ENCODE measurements at regions not wholly inside any gene's neighbourhood (a gene's known extent, or its start where the extent isn't known, plus 50 kb on each side); places are given as distances from the start of the nearest gene placed in this dataset.

- Histone ChIP-seq H3K27me3 (ENCODE audit: insufficient read depth, low read depth) (no peaks in the 10 kb centered on the region), H2AFZ (ENCODE audit: low read depth) (no peak overlapping the region), H3K4me2 (no peak overlapping the region), H4K20me1 (ENCODE audit: insufficient read depth) (no peaks in the 10 kb centered on the region), H3K27ac (no peak overlapping the region), H3K4me1 (ENCODE audit: low read depth, poor library complexity, severe bottlenecking) (no peaks in the 10 kb centered on the region), H3K36me3 (ENCODE audit: insufficient read depth) (no peaks in the 10 kb centered on the region), H3K9ac (no peak overlapping the region), H3K4me3 (IDR thresholded peaks at IDR 0.05; ENCODE audit: insufficient read depth, low read depth, low read length) (no peak overlapping the region), H3K79me2 (ENCODE audit: insufficient read depth, low read depth) (no peaks in the 10 kb centered on the region)
- no peak for TF ChIP-seq CTCF (conservative IDR thresholded peaks at IDR 0.05; ENCODE audit: low read depth, low read length)
These were observed 271.2 kb downstream of the FBXO8 start for GRCh38 chr4:174012135-174012885.

DNA sequence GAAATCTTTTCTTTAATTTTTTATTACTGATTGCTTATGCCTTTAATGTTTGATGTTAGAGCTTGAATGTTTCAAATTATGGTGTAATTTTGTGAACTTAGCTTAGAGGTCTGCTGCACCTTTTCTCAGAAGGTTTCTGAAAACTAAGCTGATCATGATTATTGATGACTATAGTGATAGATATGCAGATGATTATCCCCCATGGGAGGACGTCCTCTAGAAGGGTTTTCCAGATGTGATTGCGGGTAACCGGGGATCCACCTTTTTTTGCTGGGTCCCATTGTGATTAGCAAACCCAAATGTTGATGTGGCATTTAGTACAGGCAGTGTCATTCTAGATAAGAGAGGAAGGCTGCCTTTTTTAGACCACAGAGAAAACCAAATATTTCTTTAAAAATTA lies 272.9 kb downstream of the FBXO8 start:
- Histone ChIP-seq H3K4me3 (IDR thresholded peaks at IDR 0.05; ENCODE audit: insufficient read depth, low read depth, low read length) (no peak overlapping the region), H3K4me1 (ENCODE audit: low read depth, poor library complexity, severe bottlenecking) (no peaks in the 10 kb centered on the region), H3K4me2 (no peak overlapping the region), H3K27ac (no peak overlapping the region), H3K79me2 (ENCODE audit: insufficient read depth, low read depth) (no peaks in the 10 kb centered on the region), H3K9ac (no peak overlapping the region), H4K20me1 (ENCODE audit: insufficient read depth) (no peaks in the 10 kb centered on the region), H2AFZ (ENCODE audit: low read depth) (no peak overlapping the region), H3K27me3 (ENCODE audit: insufficient read depth, low read depth) (no peaks in the 10 kb centered on the region), H3K36me3 (ENCODE audit: insufficient read depth) (no peaks in the 10 kb centered on the region)
- TF ChIP-seq CTCF (conservative IDR thresholded peaks at IDR 0.05; ENCODE audit: low read depth, low read length) = no peak

DNA sequence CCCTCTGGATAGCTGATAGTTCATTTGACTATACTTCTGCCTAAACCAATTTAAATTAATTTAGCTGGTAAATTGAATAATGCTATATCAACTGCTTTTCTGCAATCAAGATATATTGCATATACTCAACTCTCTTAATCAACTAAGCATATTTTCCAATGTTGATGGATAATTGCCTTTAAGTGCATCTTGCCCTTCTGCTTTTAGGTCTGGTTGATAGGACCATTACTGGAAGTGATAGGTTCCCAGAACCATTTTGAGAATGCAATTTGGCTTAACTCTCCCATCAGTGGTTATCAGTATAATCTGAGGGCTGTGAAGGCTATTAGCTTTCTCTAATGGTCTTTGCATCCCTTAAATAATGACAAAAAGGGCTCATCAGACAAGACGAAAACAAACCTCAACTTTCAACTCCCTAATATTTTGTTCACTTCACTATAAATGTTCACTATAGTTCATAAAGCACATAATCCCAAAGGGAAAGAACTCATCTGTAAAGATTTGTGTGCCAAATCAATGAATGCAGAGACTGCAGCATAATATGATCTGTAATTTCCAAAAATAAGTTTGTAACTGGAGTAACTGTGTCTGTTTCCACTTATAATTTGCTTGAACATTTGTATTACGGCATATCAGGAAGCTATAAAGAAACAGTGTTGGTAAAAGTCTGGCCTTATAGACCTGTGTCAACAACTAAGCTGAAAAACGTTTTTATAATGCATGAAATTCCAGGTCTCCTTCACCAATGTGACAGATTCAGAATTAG lies 273.6 kb downstream of the FBXO8 start:
- Histone ChIP-seq H3K9ac (no peak overlapping the region), H3K4me1 (ENCODE audit: low read depth, poor library complexity, severe bottlenecking) (no peaks in the 10 kb centered on the region), H3K27me3 (ENCODE audit: insufficient read depth, low read depth) (no peaks in the 10 kb centered on the region), H3K27ac (no peak overlapping the region), H3K4me2 (no peak overlapping the region), H2AFZ (ENCODE audit: low read depth) (no peak overlapping the region), H3K4me3 (IDR thresholded peaks at IDR 0.05; ENCODE audit: insufficient read depth, low read depth, low read length) (no peak overlapping the region), H4K20me1 (ENCODE audit: insufficient read depth) (no peaks in the 10 kb centered on the region), H3K79me2 (ENCODE audit: insufficient read depth, low read depth) (no peaks in the 10 kb centered on the region), H3K36me3 (ENCODE audit: insufficient read depth) (no peaks in the 10 kb centered on the region)
- TF ChIP-seq CTCF (conservative IDR thresholded peaks at IDR 0.05; ENCODE audit: low read depth, low read length) = no peak

- no peak overlapping the region for H2AFZ ChIP-seq (ENCODE audit: low read depth)
- no peak overlapping the region for H3K4me2 ChIP-seq
- no peak overlapping the region for H3K4me3 ChIP-seq (IDR thresholded peaks at IDR 0.05; ENCODE audit: insufficient read depth, low read depth, low read length)
- no peaks in the 10 kb centered on the region for H3K27me3 ChIP-seq (ENCODE audit: insufficient read depth, low read depth)
- no peaks in the 10 kb centered on the region for H3K79me2 ChIP-seq (ENCODE audit: insufficient read depth, low read depth)
- TF ChIP-seq CTCF (conservative IDR thresholded peaks at IDR 0.05; ENCODE audit: low read depth, low read length) = no peak
- H3K4me1 ChIP-seq (ENCODE audit: low read depth, poor library complexity, severe bottlenecking) = no peaks in the 10 kb centered on the region
- no peak overlapping the region for H3K9ac ChIP-seq
- no peaks in the 10 kb centered on the region for H4K20me1 ChIP-seq (ENCODE audit: insufficient read depth)
- H3K36me3 ChIP-seq (ENCODE audit: insufficient read depth) = no peaks in the 10 kb centered on the region
- no peak overlapping the region for H3K27ac ChIP-seq
These were observed 278.0 kb downstream of the FBXO8 start for GRCh38 chr4:174005422-174005821.
